ENCODE measurements at regions not wholly inside any gene's neighbourhood (a gene's known extent, or its start where the extent isn't known, plus 50 kb on each side); places are given as distances from the start of the nearest gene placed in this dataset.

DNA sequence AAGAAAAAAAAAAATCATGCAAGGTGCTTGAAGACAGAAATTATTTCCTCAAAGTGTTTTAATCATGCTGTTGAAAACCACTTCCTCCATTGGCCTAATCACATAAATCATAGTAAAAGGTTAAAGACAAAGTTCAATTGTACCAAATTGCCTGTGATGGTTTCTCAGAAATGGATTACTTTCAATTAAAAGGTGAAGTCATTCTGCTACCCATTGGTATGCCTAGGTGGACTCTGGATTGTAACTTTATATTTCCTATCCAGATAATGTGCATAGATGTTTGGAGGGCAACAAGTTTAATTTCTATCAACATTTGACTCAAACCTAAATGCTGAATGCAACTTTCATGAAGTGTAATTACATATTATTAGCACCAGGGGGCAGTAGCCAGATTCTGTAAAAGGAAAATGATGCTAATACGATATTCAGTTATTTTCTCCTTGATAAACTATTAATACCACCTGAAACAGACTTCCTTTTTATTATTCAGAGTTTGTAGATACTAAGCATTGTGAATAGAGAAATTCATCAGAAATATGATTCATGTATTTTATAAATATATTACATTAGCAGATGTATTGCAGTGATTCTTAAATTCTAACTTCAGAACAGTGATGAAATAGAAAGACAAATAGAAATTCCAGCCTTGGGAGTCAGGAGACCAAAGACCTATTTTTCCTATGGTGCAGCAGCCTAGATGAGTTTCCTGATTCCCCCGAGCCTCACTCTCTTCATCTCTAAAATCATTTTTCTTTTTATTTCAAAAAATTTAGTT, 148.2 kb downstream of the CAAP1 start:
- TF ChIP-seq, protein P1, sequence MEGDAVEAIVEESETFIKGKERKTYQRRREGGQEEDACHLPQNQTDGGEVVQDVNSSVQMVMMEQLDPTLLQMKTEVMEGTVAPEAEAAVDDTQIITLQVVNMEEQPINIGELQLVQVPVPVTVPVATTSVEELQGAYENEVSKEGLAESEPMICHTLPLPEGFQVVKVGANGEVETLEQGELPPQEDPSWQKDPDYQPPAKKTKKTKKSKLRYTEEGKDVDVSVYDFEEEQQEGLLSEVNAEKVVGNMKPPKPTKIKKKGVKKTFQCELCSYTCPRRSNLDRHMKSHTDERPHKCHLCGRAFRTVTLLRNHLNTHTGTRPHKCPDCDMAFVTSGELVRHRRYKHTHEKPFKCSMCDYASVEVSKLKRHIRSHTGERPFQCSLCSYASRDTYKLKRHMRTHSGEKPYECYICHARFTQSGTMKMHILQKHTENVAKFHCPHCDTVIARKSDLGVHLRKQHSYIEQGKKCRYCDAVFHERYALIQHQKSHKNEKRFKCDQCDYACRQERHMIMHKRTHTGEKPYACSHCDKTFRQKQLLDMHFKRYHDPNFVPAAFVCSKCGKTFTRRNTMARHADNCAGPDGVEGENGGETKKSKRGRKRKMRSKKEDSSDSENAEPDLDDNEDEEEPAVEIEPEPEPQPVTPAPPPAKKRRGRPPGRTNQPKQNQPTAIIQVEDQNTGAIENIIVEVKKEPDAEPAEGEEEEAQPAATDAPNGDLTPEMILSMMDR (IDR thresholded peaks at IDR 0.05), result peak; percentile 60 to 65 (median 62)
- no peak for TF ChIP-seq POLR2A (IDR thresholded peaks at IDR 0.05)

Measured in breast epithelium (tissue), 3 donors.